Activated CD4-positive, alpha-beta memory T cell treated with anti-CD3 and anti-CD28 coated beads for 36 hours (primary cell): ENCODE measurements at regions not wholly inside any gene's neighbourhood (a gene's known extent, or its start where the extent isn't known, plus 50 kb on each side); places are given as distances from the start of the nearest gene placed in this dataset.

Experiments
- CTCF ChIA-PET: fragments of 350-600 bp; sonication (Branson Sonifier 250); formaldehyde crosslinking; loops from one replicate; lab custom pipeline; 2021; ENCODE audit warnings: antibody characterized with exemption, inconsistent platforms; lab: Charles Lee
- POLR2A ChIA-PET: fragments of 350-600 bp; sonication (Branson Sonifier 250); formaldehyde crosslinking; loops from one replicate; lab custom pipeline; 2021; ENCODE audit warnings: antibody characterized with exemption; lab: Charles Lee
- DNase-seq: peaks from one replicate; pipeline ENCODE4 v3.0.0-alpha.2; 2020
- H3K27ac Mint-ChIP-seq: one replicate; pipeline ENCODE4 v1.8.0; 2021; ENCODE audit warnings: mixed read lengths
- H3K27me3 Mint-ChIP-seq: one replicate; pipeline ENCODE4 v1.8.0; 2021; ENCODE audit warnings: mixed read lengths
- H3K36me3 Mint-ChIP-seq: one replicate; pipeline ENCODE4 v1.8.0; 2021; ENCODE audit warnings: mixed read lengths
- H3K4me1 Mint-ChIP-seq: one replicate; pipeline ENCODE4 v1.8.0; 2021; ENCODE audit warnings: low read depth, mixed read lengths
- H3K4me3 Mint-ChIP-seq: one replicate; pipeline ENCODE4 v1.8.0; 2021; ENCODE audit warnings: mild to moderate bottlenecking, mixed read lengths
- H3K9me3 Mint-ChIP-seq: one replicate; pipeline ENCODE4 v1.8.0; 2021; ENCODE audit warnings: mixed read lengths
- intact Hi-C: fragments of 100-400 bp; cut with micrococcal nuclease; formaldehyde crosslinking; loops from one replicate; pipeline ENCODE4 v1.15.1; 2023

- Mint-ChIP-seq H3K9me3 (no peaks in the 10 kb centered on the region), H3K36me3 (no peaks in the 10 kb centered on the region), H3K4me3 (no peak overlapping the region), H3K27me3 (peaks cover 18% of the 10 kb centered on the region), H3K27ac (no peak overlapping the region), H3K4me1 (peaks cover 4% of the 10 kb centered on the region)
- no peak for DNase-seq
- intact Hi-C loops, result no loop called here
- ChIA-PET POLR2A (no interaction called here), CTCF (no interaction called here)
Observed at GRCh38 chr22:23522623-23523251, 57.4 kb downstream of the IGLL1 start.

GRCh38 chr22:23521441-23522113, 58.5 kb downstream of the IGLL1 start:
- H3K9me3 Mint-ChIP-seq, result no peaks in the 10 kb centered on the region
- H3K27me3 Mint-ChIP-seq, result peaks cover 21% of the 10 kb centered on the region
- DNase-seq, result peak; percentile 81
- H3K36me3 Mint-ChIP-seq, result no peaks in the 10 kb centered on the region
- CTCF ChIA-PET, result no interaction called here
- peaks cover 4% of the 10 kb centered on the region for H3K4me1 Mint-ChIP-seq
- no peak overlapping the region for H3K27ac Mint-ChIP-seq
- POLR2A ChIA-PET, result no interaction called here
- peak overlapping the region; percentile 46 for H3K4me3 Mint-ChIP-seq
- intact Hi-C loops, result no loop called here

- no peaks in the 10 kb centered on the region for H3K36me3 Mint-ChIP-seq
- no peaks in the 10 kb centered on the region for H3K9me3 Mint-ChIP-seq
- peaks cover 21% of the 10 kb centered on the region for H3K27me3 Mint-ChIP-seq
- H3K4me3 Mint-ChIP-seq, result peak overlapping the region; percentile 46
- no peak for DNase-seq
- peaks cover 4% of the 10 kb centered on the region for H3K4me1 Mint-ChIP-seq
- CTCF ChIA-PET, result no interaction called here
- intact Hi-C loops, result no loop called here
- no peak overlapping the region for H3K27ac Mint-ChIP-seq
- POLR2A ChIA-PET, result no interaction called here
Observed at GRCh38 chr22:23520863-23521440, 59.1 kb downstream of the IGLL1 start.

GRCh38 chr22:23519442-23520157, 60.5 kb downstream of the IGLL1 start:
- H3K9me3 Mint-ChIP-seq, result no peaks in the 10 kb centered on the region
- no peaks in the 10 kb centered on the region for H3K36me3 Mint-ChIP-seq
- DNase-seq, result no peak
- no peak overlapping the region for H3K4me3 Mint-ChIP-seq
- POLR2A ChIA-PET, result no interaction called here
- CTCF ChIA-PET, result interaction anchor here (0.8 to 1.3 kb wide), 2 partner anchors 20 to 23 kb away, joined by 3 to 4 read pairs; no protein-coding TSS in a partner anchor
- H3K27ac Mint-ChIP-seq, result no peak overlapping the region
- peaks cover 23% of the 10 kb centered on the region for H3K27me3 Mint-ChIP-seq
- intact Hi-C loops, result no loop called here
- H3K4me1 Mint-ChIP-seq, result peaks cover 4% of the 10 kb centered on the region

GRCh38 chr22:23518376-23519187, 61.5 kb downstream of the IGLL1 start:
- intact Hi-C loops, result no loop called here
- Mint-ChIP-seq H3K4me1 (peaks cover 4% of the 10 kb centered on the region), H3K36me3 (no peaks in the 10 kb centered on the region), H3K27ac (no peak overlapping the region), H3K4me3 (no peak overlapping the region), H3K9me3 (no peaks in the 10 kb centered on the region), H3K27me3 (peaks cover 20% of the 10 kb centered on the region)
- CTCF ChIA-PET, result interaction anchor here (1.3 kb wide), 1 partner anchor 22 kb away, joined by 4 read pairs; no protein-coding TSS in a partner anchor
- POLR2A ChIA-PET, result no interaction called here
- DNase-seq, result no peak

GRCh38 chr22:23517804-23518375, 62.2 kb downstream of the IGLL1 start:
- peaks cover 20% of the 10 kb centered on the region for H3K27me3 Mint-ChIP-seq
- intact Hi-C loops, result no loop called here
- peaks cover 4% of the 10 kb centered on the region for H3K4me1 Mint-ChIP-seq
- POLR2A ChIA-PET, result no interaction called here
- H3K9me3 Mint-ChIP-seq, result no peaks in the 10 kb centered on the region
- CTCF ChIA-PET, result no interaction called here
- no peak overlapping the region for H3K27ac Mint-ChIP-seq
- no peak for DNase-seq
- H3K36me3 Mint-ChIP-seq, result no peaks in the 10 kb centered on the region
- no peak overlapping the region for H3K4me3 Mint-ChIP-seq

- POLR2A ChIA-PET, result no interaction called here
- intact Hi-C loops, result no loop called here
- Mint-ChIP-seq H3K36me3 (no peaks in the 10 kb centered on the region), H3K4me1 (peaks cover 4% of the 10 kb centered on the region), H3K27ac (no peak overlapping the region), H3K27me3 (peaks cover 19% of the 10 kb centered on the region), H3K4me3 (no peak overlapping the region), H3K9me3 (no peaks in the 10 kb centered on the region)
- DNase-seq, result no peak
- CTCF ChIA-PET, result interaction anchor here (0.6 kb wide), 1 partner anchor 20 kb away, joined by 3 read pairs; no protein-coding TSS in a partner anchor
Observed at GRCh38 chr22:23516304-23516703, 63.8 kb downstream of the IGLL1 start.

- POLR2A ChIA-PET, result no interaction called here
- intact Hi-C loops, result no loop called here
- no peaks in the 10 kb centered on the region for H3K9me3 Mint-ChIP-seq
- DNase-seq, result no peak
- H3K4me1 Mint-ChIP-seq, result no peaks in the 10 kb centered on the region
- CTCF ChIA-PET, result no interaction called here
- peaks cover 15% of the 10 kb centered on the region for H3K27me3 Mint-ChIP-seq
- H3K27ac Mint-ChIP-seq, result no peak overlapping the region
- no peak overlapping the region for H3K4me3 Mint-ChIP-seq
- no peaks in the 10 kb centered on the region for H3K36me3 Mint-ChIP-seq
Observed at GRCh38 chr22:23514322-23515038, 65.6 kb downstream of the IGLL1 start.

GRCh38 chr22:23513705-23514104, 66.4 kb downstream of the IGLL1 start:
- POLR2A ChIA-PET, result no interaction called here
- Mint-ChIP-seq H3K36me3 (no peaks in the 10 kb centered on the region), H3K4me3 (no peak overlapping the region), H3K27me3 (peaks cover 10% of the 10 kb centered on the region), H3K4me1 (no peaks in the 10 kb centered on the region), H3K27ac (no peak overlapping the region), H3K9me3 (no peaks in the 10 kb centered on the region)
- no peak for DNase-seq
- intact Hi-C loops, result no loop called here
- CTCF ChIA-PET, result no interaction called here

- CTCF ChIA-PET, result no interaction called here
- H3K4me1 Mint-ChIP-seq, result no peaks in the 10 kb centered on the region
- no peaks in the 10 kb centered on the region for H3K9me3 Mint-ChIP-seq
- H3K36me3 Mint-ChIP-seq, result no peaks in the 10 kb centered on the region
- POLR2A ChIA-PET, result no interaction called here
- H3K27ac Mint-ChIP-seq, result no peak overlapping the region
- intact Hi-C loops, result no loop called here
- peaks cover 7% of the 10 kb centered on the region for H3K27me3 Mint-ChIP-seq
- H3K4me3 Mint-ChIP-seq, result no peak overlapping the region
- no peak for DNase-seq
Observed at GRCh38 chr22:23513133-23513532, 67.0 kb downstream of the IGLL1 start.

- POLR2A ChIA-PET, result no interaction called here
- Mint-ChIP-seq H3K27ac (no peak overlapping the region), H3K27me3 (peaks cover 4% of the 10 kb centered on the region), H3K9me3 (no peaks in the 10 kb centered on the region), H3K4me1 (no peaks in the 10 kb centered on the region), H3K36me3 (no peaks in the 10 kb centered on the region), H3K4me3 (no peak overlapping the region)
- CTCF ChIA-PET, result no interaction called here
- intact Hi-C loops, result no loop called here
- DNase-seq, result no peak
Observed at GRCh38 chr22:23512721-23513120, 67.4 kb downstream of the IGLL1 start.
